ENCODE measurements at regions not wholly inside any gene's neighbourhood (a gene's known extent, or its start where the extent isn't known, plus 50 kb on each side); places are given as distances from the start of the nearest gene placed in this dataset.
A peak's percentile ranks its signal among the peaks of the same experiment; 100 is the strongest.

DNA sequence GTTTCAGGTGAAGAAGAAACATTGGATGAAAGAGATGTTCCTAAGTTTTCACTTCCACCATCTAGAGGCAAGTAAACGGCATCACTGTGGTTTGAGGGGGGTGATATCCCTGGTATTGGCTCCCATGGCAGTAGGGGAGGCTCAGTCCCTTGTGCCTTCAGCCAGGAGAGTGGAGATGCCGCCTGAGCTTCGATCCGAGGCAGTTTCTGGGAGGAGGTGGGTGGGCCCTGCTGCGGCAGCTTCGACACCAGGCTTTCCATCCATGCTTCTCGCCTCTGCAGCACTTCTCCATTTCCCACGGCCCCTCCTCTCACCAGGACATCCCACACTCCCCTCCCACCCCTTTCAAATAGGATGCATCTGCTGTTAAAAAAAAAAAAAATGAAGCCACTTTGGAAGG lies 258.3 kb downstream of the GADD45G start:
- DNase-seq (ENCODE audit: low read depth), result no peak

DNA sequence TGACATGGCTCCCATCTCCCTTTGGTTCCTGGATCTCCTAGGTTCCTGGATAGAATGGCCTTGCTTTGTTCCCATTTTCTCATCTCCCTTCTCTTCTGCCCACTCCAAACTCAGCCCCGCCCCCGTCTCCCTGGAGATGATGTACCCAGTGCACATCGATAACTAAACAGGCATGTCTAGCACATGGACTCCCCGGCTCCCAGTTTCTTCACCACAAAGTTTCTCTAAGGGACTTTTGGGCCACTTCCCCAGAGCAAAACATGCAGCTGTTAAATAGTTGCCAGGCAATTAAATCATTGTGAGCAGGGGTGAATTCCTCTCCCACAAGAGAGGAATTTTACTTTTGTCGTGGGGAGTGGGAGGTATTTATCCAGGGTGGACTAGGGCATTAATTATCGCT lies 259.0 kb downstream of the GADD45G start:
- no peak for DNase-seq (ENCODE audit: low read depth)

DNA sequence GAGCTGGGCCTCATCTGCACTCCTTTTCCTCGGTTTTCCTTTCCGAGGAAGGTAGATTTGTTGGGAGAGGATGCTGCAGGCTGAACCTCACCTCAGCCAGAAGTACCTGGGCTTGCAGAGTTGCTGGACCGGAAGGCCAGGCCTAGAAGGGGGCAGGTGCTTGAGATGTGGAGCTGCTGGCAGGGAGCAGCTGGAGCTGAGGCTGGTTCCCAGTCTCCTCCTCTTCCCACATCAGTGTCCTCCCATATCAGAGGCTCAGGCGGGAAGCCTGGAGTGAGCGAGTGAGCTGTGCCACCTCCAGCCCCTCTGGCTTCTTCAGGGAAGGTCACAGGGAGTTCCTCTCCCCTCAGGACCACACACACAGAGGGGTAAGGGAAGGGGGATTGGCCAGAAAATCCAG lies 259.4 kb downstream of the GADD45G start:
- no peak for DNase-seq (ENCODE audit: low read depth)

DNA sequence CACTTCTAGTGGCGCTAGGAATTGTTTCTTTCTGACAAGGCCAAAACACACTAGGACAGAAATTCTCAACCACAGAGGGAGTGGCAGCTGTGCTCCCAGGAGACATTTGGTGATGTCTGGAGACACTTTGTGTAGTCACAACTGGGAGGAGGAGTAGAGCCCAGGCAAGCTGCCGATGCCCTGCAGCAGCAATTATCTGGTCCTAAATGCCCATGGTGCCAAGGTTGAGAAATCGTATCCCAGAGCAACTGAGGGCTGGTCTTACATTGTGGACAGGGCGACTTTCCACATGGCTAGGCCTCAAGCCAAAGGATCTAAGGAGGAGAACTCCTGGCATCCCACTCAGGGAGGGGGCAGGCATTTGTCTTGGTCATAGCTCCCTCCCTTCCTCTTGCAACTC lies 259.9 kb downstream of the GADD45G start:
- DNase-seq (ENCODE audit: low read depth), result no peak

DNA sequence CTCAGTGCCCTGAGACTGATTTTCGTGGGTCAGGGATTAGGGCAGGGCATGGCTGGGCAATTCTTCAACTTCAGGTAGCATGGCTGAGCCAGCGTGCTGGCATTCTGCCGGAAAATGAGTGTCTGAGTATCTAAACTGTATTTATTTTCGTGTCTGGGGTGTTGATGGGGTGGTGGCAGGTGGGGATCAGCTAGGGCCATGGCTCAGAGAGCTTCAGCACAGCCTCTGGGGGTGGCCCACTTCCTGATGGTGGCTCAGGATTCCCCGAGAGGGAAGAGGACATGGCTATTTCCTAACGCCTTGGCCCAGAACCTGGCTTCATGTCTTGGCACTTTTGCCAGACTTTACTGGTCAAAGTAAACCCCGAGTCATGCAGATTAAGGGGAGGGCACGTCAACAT lies 260.5 kb downstream of the GADD45G start:
- DNase-seq (ENCODE audit: low read depth), result no peak

DNA sequence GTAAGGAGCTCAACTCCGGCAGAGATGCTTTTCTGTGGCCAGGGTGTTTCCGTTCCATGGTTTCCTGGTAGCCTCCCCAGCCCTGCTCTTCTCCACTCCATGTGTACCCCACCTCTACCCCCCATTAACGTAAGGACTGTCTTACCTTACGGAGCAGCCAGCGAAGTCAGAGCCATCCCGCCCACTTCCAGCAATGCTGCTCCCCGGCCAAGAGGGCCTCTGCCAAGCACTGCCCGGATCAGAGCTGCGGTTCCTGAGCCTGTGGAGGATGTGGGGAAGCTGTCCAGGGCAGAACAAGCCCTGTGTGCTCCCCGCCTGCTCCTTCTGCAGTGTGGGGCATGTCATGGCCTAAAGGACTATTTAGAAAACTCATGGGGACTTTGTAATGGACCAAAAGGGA lies 261.2 kb downstream of the GADD45G start:
- DNase-seq (ENCODE audit: low read depth), result no peak

DNA sequence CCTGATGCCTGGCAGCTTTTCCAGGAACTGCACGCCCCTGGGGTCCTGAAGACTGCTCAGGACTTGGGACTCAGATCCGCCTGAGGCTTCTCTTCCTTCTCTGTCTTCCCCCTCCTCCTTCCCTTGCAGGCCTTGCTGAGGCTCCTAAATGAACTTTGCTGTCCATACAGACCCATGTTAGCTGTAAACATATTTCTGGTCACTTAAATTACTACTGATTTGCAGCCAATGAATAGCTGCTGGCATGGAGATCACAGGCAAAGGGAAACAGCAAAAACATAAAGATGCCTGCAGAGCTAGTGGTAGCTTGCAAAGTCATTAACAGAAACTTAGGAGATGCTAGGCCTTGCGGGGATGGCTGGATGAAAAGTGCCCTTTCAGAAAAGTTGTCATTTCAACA lies 261.9 kb downstream of the GADD45G start:
- no peak for DNase-seq (ENCODE audit: low read depth)

DNA sequence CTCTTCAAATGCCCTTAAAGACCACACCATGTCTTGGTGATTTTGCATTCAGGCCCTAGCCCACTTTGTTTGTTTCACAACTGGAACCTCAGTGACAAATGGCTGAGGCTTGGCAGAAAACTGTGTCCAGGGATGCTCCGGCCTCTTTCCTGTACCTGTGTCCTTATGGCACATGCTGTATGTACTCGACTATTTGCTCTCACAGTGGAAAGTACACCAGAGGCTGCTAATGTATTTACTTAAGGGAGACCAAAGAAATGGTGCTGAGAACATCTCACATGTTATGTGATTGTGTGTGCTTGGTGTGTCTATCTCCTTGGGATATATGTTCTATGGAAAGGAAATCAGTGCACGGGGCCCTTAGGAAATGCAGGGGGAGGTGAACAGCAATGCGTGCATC lies 263.3 kb downstream of the GADD45G start:
- no peak for DNase-seq (ENCODE audit: low read depth)

DNA sequence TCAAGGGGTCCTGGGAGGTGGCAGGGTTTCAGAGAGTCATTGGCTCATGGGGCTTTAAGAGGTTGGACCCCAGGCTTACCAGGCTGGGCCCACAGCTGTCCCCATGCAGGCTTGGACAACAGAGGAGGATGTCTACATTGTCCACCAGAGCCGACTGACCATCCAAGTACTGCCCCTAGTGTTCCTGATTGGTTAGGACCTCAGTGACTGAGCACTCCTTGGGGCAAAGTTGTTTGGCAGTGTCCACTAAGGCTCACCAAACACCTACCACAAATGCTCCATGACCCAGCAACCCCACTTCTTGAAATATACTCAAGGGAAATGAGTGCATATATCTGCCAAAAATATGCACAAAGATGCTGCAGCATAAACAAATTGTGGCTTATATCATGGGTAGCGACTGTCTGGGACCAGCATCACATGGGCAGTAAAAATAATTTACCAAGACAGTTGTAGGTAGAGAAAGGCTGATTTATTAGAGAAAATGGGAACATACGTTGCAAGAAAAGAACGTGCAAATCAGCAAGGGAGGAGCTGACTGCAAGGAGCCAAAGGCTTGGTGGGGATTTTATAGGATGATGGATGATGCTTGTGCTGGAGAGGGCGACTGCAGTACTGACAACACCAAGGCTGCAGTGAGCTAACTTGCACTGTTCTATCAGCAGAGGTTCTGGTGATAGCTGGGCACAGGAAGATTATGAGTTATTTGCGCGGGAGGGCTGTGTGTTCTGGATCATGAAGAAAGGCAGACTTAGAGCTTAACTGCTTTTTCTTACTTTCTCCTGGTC lies 265.2 kb downstream of the GADD45G start:
- no peak for DNase-seq (ENCODE audit: low read depth)

DNA sequence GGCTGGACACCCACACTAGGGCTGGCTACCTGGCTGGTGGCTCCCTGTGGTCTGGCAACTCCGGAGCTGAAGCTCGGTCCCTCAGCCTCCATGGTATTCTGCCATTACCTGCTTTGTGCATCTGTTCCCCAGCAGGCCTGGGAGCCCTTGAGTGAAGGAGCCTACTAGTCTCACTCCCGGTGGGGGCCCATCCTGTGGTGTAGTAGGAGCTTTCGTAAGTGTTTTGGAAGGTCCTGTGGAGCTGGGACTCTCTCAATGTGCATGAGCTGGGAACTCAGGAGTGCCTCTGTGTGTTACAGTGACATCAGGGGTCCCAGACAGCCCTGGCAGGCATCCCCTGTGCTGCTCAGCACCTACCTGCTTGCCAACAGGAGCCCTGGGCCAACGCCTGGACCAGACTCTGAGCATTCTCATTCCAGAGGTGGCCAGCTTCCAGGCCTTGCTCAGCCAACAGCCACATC lies 267.1 kb downstream of the GADD45G start:
- no peak for DNase-seq (ENCODE audit: low read depth)

DNA sequence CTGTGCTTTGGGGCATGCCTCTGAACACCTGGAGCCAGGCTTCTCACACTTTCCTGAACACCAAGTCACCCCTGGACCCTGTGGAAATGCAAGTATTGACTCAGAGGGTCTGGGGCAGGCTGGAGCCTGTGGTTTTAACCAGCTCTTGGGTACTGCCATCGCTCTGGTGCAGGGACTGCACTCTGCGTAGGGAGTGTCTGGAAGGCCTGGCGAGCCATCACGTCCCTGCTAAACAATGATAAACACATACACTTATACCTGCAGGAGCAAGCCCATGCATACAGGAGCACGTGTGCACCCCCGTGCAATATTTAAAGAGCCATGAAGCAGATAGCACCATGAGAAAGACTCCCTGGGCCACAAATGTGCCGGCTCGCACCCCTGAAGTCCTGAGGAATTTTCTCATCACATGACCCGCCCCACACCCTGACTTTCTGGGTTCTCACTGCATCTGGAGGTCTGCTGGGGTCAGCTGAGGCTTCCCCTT lies 267.7 kb downstream of the GADD45G start:
- no peak for DNase-seq (ENCODE audit: low read depth)

DNA sequence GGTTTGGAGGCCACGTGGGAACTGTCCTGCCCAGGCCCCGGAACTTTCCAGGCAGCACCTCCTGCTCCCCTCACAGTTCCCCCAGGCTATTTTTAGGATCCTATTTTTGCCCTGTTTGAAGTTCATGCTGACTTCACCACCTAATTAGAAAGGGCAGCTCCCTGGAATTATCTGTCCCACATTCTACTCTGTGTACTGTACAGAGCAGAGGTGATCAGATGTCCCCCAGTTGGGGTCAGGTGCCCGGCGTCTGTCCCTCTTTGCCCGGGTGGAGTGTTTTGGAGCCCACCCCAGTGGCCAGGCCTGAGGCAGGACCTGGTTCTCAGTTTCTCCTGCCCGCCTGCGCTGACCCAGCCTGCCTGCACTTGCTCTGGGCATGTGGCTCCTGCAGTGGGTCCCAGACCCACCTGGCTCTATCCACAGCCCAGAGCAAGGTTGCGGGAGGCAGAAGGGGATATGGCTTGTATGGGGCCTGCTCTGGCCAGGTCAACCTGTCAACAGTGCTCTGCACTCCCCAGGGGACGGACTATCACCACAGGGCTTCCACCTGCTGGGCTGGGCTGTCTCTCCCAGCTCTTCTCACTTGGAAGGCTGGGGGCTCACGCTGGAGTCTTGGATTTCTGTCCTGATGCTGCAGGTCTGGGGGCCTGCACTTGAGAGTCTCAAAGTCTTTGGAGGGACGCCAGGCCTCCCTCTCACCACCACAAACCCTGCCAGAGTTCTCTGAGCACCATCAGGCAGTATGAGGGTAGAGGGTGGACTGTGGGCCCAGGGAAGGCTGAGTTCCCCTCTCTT lies 268.3 kb downstream of the GADD45G start:
- no peak for DNase-seq (ENCODE audit: low read depth)

DNA sequence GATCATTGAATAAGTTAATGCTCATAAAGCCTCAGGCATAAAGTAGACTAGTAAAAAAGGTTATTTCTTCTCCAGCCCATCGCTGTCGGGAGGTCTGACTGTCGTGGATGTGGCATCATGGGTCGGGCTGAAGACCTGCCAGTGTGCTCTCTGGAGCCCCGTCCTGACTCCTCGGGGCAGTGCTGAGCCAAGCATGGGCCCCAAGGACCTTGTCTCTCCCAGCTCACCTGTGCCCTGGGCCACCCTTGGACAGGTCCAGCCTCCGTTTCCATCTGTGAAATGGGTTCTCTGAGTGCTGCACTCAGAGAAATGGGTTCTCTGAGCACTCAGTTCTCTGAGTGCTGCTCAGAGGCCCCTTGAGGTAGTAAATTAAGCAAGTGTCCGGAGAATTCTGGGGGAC lies 269.0 kb downstream of the GADD45G start:
- DNase-seq (ENCODE audit: low read depth), result no peak

DNA sequence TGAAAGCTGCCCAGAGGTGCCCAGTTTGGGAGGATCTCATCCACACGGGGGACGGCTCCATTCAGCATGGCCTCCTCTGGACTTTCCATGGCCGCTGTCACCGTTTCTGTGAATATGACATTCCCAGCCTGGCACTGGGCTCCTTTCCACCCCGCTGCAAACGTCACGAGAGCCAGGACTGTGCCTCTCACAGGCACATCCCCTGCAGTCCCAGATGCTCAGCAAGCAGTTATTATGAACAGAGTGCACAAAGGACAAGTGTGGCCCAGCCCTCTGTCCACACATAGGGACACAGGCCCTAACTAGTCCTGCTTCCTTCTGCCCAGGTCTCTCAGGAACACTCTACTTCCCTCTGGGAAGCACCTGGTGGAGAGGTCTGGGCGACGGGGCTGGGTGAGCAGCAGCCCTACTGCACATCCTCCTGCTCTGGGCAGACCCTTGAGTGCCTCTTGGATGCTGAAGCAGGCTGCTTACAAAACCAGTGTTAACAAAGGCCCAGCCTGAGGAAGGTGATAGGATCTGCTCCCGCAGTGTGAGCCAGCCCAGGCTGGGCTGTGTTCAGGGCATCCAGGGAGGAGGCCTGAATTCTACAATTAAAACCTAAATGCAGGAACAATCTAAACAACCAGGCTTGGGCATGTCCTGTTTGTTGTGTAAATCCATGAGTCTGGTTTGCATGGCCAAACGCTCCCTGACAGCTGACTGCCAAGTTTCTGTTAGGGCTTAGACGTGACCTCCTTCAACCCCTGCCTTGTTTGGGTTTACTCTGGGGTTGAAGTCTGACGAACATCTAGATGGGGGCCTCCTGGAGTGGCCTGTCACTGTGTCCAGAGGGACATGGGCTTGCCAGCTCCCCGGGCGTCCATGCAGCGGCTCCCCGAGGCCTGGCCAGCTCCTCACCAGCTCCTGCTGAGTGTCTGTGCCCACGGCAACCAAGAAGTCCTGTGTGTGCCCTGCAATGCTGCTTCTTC lies 269.8 kb downstream of the GADD45G start:
- no peak for DNase-seq (ENCODE audit: low read depth)

DNA sequence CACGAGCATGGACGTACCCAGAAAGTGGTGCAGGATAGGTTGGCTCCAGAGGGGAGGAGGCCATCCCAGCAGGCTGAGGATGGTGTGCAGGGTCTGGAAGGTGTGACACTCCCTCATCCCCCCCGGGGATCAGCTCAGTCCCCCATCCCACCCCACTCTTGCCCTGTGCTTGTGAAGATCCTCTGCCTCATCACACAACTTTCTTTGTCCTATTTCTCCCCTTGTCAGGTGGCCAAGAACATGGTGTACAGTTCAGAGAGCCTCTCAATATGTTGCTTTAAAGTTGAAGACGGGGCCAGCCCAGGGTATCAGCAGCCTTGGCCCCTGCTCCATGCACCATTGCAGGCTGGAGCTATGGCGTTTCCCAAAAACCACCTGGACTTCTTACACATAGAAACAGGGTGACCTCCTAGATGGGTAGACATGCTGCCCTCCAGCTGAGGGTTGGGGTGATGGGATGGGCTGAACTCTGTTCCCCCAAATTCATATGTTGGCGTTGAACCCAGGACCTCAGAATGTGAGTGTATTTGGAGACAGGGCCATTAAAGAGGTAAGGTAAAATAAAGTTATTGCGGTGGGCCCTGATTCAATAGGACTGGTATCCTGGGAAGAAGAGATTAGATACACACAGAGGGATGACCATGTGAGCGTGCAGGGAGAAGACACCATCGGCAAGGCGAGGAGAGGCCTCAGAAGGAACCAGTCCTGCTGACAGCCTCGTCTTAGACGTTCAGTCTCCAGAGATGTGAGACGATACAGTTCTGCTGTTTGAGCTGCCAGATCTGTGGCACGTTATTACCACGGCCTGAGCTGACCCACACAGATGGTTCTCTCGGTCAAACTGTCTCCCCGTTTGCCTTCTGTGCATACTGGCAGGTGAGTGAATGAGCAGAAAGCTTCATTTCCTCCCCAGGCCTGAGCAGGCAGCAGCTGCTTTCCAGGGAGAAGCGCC lies 272.5 kb downstream of the GADD45G start:
- DNase-seq (ENCODE audit: low read depth), result no peak

DNA sequence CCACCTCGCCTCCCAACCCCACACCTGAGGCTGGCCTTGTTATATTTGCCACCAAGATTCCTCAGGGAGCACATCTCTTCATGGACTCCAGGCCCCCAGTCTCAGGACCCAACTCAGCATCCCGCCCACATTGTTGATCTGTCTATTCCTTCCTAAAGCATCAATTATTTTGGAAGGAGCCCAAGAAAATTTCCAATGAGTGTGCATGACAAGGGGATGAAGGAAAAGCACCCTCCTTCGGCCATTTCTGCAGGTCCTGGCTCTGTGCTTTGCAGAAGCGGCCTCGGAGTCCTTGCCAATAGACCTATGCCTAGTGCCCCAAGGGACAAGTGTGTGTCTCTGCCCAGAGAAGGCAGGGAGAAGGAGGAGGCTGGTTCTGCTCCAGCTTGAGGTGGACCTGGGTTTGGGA lies 273.2 kb downstream of the GADD45G start:
- DNase-seq (ENCODE audit: low read depth), result no peak

DNA sequence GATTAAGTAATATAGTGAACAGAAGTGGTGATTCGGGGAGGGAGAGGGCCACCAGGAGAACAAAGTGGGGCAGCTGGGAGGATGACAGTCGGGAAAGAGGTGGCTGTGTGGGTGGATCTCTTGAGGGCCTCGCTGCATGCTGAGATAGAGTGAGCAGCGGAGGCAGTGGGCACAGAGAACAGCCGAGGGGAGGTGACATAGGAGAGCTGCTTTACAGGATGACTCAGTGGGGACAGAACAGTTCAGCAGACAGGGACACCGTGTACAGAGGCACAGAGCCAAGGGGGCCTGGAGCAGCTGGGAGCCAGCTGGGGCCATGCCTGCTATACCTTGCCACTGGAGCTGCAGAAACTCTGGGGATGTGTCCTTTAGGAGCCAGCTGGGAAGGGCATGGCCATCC lies 273.9 kb downstream of the GADD45G start:
- peak; percentile 30 for DNase-seq (ENCODE audit: low read depth)

DNA sequence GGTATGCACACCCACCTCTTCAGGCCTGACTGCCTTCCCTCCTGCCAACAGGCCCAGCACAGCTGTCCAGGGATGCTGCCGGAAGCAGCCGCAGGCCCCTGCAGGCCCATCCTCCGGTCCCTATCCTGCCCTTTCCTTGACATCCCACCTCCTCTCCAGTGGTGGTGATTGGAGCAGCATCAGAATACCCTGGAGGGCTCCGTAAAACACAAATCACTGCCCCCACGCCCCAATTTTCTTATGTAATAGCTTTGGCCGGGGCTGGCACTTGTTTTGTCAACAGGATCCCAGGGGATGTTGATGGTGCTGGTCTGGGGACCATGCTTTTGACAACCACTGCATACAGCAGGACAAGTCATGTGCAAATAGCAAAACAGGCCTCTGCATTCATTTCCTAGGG lies 274.5 kb downstream of the GADD45G start:
- DNase-seq (ENCODE audit: low read depth), result no peak

DNA sequence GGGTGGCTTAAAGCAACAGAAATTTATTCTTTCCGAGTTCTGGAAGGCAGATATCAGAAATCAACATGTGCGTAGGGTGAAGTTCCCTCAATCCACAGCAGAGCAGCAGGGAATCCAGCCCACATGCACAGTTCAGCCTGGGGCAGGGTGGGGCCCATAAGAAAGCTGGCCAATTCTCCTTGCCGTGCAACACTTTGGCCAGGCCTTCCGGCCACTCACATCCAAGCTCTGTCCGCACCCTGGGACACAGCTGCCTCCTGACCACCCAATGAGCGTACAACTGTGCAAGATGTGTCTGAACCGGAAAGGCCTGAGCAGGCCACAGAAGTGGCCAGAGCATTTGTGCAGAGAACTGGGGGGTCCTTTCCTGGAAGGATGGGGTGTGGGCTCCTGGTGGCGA lies 274.9 kb downstream of the GADD45G start:
- no peak for DNase-seq (ENCODE audit: low read depth)

DNA sequence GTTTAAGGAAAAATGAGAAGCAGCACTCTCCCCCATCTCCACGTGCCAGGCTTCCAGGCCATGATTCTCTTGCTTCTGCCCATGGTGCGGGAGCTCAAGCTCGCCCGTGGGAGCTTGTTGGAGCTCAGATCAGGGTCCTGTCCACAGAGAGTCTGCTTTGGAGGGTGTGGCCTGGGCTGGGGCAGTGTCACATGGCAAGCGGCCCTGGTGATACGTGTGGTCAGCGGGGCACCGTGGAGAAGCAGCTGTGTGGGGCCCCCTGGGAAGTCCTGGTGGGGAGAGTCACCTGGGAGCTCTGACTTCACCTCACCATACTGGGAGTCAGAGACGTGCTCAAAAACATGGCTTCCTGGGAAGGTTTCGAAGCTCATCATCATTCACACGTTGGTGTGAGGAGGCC lies 275.3 kb downstream of the GADD45G start:
- no peak for DNase-seq (ENCODE audit: low read depth)

DNA sequence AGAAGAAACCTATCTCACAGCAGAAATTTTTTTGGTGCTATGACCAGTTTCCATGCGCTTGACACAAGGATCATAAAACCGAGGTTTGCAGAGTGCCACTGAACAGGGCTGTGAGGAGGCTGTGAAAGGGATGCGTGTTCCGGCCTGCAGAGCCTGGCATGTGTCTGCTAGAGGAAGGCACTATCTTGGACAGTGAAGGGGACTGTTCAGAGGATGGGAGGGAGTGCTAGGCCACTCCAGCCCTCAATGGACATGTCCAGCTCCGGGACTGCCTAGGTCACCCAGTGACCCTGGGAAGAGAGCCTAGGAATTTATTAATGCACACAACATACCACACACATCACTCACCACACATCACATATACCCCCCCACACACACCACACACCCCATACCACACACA lies 275.9 kb downstream of the GADD45G start:
- no peak for DNase-seq (ENCODE audit: low read depth)

Measured in Daoy (cell line).